ENCODE measurements at regions not wholly inside any gene's neighbourhood (a gene's known extent, or its start where the extent isn't known, plus 50 kb on each side); places are given as distances from the start of the nearest gene placed in this dataset.

DNA sequence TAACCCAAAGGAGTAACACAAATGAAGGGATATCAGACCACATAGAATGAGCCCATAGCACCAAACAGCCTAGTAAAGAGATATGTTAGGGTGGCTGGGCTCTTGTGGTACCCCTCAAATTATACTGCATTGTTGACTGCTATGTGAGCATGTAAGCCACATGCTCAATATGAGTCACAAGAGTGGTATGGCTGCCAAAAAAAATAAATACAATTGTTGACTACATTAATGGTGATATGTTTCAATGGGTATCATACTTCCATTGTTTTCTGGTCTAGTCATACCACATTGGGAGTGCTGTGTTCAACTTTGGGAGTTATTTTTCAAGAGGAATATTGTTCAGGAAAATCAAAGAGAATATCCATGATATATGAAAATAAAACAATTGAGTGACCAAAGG lies 162.4 kb upstream of the PIK3R1 start:
- H3K9me1 ChIP-seq (replicated peaks; ENCODE audit: control insufficient read depth, extremely low read depth, insufficient read depth, low read length): no peaks in the 10 kb centered on the region
- no peaks in the 10 kb centered on the region for H3K9me3 ChIP-seq (replicated peaks; ENCODE audit: control insufficient read depth, insufficient read depth, low read length)
- ChIA-PET CTCF (no interaction called here), POLR2A (no interaction called here)
- H3K27me3 ChIP-seq (ENCODE audit: control insufficient read depth in 2 of 2, insufficient read depth in 2 of 2, low read length in 2 of 2): no peaks in the 10 kb centered on the region
- no peak overlapping the region for H3K9ac ChIP-seq (replicated peaks; ENCODE audit: extremely low read depth, insufficient read depth, low read length)
- FAIRE-seq: no peak
- H3K4me2 ChIP-seq (ENCODE audit: insufficient read depth, low read length): no peak overlapping the region
- H3K79me2 ChIP-seq (ENCODE audit: control insufficient read depth, insufficient read depth, low read length): no peaks in the 10 kb centered on the region
- intact Hi-C loops (cut with micrococcal nuclease) (no loop called here), dilution Hi-C loops (cut with MboI; ENCODE audit: extremely low pct_ligation_motif_present, low sequenced_read_pairs) (no loop called here)
- TF ChIP-seq FOS (IDR thresholded peaks at IDR 0.05; ENCODE audit: borderline replicate concordance, insufficient read depth, low read length) (no peak), POLR2A (IDR thresholded peaks at IDR 0.05; ENCODE audit: low read depth, low read length) (no peak), GATA2 (IDR thresholded peaks at IDR 0.05; ENCODE audit: insufficient read depth, insufficient read length, low read depth, low read length) (no peak), EZH2 (IDR thresholded peaks at IDR 0.05; ENCODE audit: borderline replicate concordance, low read depth, low read length, severe bottlenecking) (no peak), POLR2AphosphoS5 (IDR thresholded peaks at IDR 0.05; ENCODE audit: insufficient read depth, low read depth, low read length) (no peak), MYC (IDR thresholded peaks at IDR 0.05; ENCODE audit: low read depth, low read length) (no peak), JUN (IDR thresholded peaks at IDR 0.05; ENCODE audit: borderline replicate concordance, insufficient read depth, insufficient read length, low read depth) (no peak)
- TF ChIP-seq, protein P1, sequence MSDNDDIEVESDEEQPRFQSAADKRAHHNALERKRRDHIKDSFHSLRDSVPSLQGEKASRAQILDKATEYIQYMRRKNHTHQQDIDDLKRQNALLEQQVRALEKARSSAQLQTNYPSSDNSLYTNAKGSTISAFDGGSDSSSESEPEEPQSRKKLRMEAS (IDR thresholded peaks at IDR 0.05; ENCODE audit: insufficient read depth, insufficient read length): no peak
- TF ChIP-seq, protein P2, sequence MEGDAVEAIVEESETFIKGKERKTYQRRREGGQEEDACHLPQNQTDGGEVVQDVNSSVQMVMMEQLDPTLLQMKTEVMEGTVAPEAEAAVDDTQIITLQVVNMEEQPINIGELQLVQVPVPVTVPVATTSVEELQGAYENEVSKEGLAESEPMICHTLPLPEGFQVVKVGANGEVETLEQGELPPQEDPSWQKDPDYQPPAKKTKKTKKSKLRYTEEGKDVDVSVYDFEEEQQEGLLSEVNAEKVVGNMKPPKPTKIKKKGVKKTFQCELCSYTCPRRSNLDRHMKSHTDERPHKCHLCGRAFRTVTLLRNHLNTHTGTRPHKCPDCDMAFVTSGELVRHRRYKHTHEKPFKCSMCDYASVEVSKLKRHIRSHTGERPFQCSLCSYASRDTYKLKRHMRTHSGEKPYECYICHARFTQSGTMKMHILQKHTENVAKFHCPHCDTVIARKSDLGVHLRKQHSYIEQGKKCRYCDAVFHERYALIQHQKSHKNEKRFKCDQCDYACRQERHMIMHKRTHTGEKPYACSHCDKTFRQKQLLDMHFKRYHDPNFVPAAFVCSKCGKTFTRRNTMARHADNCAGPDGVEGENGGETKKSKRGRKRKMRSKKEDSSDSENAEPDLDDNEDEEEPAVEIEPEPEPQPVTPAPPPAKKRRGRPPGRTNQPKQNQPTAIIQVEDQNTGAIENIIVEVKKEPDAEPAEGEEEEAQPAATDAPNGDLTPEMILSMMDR (IDR thresholded peaks at IDR 0.05; ENCODE audit: extremely low read depth in 1 of 2, insufficient read depth in 1 of 2, low read depth in 1 of 2, low read length in 2 of 2): no peak
- no peak overlapping the region for H3K4me3 ChIP-seq (replicated peaks in 1 of 3; ENCODE audit: insufficient read depth in 1 of 3, low read depth in 1 of 3, low read length in 3 of 3)
- no peaks in the 10 kb centered on the region for H3K36me3 ChIP-seq (ENCODE audit: control insufficient read depth in 2 of 2, extremely low read depth in 1 of 2, insufficient read depth in 2 of 2, low read length in 2 of 2)
- H3K4me1 ChIP-seq (ENCODE audit: control insufficient read depth, extremely low read depth, insufficient read depth, low read length): peaks cover 5% of the 10 kb centered on the region
- H4K20me1 ChIP-seq (replicated peaks; ENCODE audit: control insufficient read depth, extremely low read depth, insufficient read depth, low read length): no peaks in the 10 kb centered on the region
- no TSS peak for BruUV-seq (replicated peaks)
- no peak overlapping the region for H2AFZ ChIP-seq (ENCODE audit: low read depth, low read length)
- peak; percentile 31 for DNase-seq (ENCODE audit: low read depth, low spot score)
- no peak overlapping the region for H3K27ac ChIP-seq (ENCODE audit: insufficient read depth, low read depth, low read length)

Measured in endothelial cell of umbilical vein (primary cell).